Stimulated activated CD4-positive, alpha-beta T cell treated with anti-CD3 and anti-CD28 coated beads, Interleukin-1b, Interleukin-23, amount 100 ng/mL, for 48 hours (primary cell): ENCODE measurements at regions not wholly inside any gene's neighbourhood (a gene's known extent, or its start where the extent isn't known, plus 50 kb on each side); places are given as distances from the start of the nearest gene placed in this dataset.
"Not testable (repeated sequence)": the region's sequence is repeated elsewhere in the genome, so short reads cannot be mapped to it uniquely, and the experiment has no call there.

Source experiments
- DNase-seq: peaks from one replicate; pipeline ENCODE4 v3.0.0-alpha.2; 2020

GRCh38 chr10:84650628-84651027 lies 322.2 kb downstream of the CCSER2 start:
- DNase-seq = not testable (repeated sequence)

DNA sequence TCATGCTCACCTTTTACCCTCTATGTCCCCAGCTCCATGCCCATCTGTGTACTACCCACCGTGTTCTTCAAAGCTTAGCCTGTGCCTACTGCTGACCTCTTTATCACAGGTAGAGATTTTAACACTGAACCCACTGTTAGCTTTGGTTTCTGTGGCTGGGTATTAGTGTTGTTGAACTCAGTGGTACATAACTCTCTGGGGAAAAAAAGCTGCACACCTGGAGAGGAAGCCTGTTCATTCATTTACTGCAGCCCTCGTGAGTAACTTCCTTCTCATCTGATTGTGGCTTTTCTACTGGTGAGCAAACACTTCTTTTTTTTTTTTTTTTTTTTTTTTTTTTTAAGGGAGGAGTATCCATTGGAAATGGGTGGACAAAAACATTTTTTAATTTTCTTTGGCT lies 326.3 kb downstream of the CCSER2 start:
- no peak for DNase-seq

DNA sequence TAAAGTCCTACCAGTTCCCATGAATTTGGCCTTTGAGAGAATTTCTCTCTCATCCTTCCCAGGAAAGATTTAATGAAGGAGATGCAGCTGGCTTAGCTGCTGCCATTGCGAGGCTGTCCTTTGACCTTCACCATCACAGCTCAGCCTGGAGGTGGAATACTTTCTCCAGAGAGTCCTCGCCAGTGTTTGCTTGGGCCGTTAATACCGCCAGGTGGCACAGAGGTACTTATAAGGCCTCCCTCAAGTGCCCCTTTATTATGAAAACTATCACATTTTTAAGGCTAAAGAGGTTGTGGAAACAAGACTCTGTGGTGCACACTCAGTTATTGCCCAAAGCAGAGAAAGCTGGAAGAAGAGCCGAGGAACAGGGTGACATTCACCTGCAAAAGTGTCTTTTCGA lies 330.6 kb downstream of the CCSER2 start:
- no peak for DNase-seq

GRCh38 chr10:84659497-84660439 lies 331.4 kb downstream of the CCSER2 start:
- no peak for DNase-seq

DNA sequence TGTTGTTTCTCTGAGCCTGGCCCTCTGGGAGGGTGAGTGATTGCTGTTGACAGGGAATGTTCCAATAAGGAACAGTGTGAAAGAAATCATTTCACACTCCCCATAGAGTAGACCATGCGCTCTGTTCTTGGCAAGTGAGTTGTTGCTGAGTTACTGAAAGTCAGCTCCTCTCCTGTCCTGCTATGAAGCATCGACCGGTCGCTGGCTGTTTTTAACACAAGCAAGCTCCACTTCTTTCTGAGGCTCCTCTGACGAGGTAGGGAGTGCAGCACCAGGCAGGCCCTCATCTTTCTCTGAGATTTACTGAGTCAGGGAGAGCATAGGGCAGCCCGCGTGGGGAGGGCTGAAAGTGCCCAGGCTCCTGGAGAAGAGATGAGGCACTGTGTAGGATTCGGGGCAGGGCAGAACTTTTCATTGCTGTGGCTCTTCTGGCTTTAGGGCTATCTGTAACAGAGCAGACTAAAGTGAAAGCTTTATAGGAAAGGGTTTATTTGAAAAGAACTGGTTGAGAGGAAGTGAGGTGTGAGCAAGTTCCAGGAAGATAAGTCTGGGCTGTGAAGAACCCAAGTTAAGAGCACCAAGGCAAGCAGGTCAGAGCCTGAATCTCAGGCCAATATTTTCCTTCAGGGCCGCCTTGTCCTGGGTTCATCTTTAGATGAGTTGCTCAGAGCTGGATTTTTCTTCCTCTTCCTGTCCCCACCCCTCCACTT lies 332.2 kb downstream of the CCSER2 start:
- DNase-seq = no peak

DNA sequence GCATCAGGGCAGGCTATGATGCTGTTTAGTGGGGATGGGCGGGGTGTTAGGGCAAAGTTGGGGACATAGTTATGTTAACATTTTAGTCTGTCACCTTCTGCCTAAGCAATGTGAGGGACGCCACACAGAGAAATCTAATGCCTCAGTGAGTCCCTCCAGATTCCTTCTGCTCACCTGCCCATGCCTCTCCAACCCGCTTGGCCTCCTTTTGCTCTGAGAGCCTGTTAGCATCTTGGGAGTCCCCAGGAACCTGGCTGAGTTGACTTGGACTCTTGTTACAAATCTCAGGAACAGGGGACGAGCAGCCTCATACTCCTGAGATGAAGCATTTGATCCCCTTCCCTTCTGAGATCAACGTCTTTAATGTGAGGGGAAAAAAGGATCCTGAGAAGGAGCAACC lies 336.8 kb downstream of the CCSER2 start:
- no peak for DNase-seq

DNA sequence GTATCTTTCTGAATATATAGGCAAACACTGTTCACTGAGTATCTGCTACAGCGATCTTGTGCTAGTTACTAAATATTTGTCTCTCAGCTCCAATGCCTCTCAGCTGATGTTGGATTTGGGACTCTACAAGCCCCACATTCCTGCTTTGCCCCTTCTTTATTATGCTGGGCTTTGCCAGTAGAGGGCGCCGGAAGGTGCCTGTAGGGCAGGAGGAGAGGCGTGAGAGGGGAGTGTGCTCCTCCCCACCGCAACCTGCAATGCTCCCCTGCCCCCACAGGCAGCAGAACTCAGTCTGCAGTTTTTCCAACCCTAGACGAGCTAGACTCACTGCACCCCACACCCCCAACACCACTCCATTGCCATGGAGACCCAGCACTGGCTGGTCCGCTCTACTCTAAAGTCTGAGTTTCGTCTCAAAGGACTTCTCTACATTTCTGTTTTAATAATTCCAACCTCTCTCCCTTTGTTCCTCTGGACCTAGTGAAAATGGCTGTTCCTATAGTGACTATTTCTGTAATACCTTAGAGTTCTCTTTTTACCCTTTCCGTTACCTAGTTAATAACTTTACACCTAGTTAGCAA lies 337.6 kb downstream of the CCSER2 start:
- peak; percentile 11 for DNase-seq

DNA sequence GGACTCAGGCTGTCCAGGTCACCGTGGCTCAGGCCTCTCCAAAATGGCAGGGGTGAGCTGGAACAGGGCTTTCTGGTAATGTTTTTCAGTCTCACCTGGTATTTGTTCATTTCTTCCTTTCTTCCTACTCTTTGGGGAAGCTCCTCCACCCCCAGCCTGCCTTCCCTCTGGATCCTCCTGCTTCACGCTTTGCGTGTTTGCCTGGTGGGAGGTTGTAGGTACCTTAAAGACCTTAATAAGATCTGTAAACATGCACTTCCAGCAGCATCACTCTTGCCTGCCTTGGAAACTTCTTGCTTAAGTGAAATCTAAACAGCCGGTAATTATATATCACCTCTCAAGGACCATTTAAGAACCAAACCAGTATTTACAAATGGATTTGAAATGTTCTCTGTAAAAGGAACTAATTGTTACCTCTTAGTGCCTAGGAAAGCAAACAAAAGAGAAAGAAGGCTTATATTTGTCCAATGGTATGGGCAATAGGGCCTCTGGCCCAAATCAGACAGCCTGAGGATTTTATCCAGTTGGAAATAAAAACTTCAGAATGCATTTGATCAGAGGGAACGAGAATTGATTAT lies 339.9 kb downstream of the CCSER2 start:
- no peak for DNase-seq

DNA sequence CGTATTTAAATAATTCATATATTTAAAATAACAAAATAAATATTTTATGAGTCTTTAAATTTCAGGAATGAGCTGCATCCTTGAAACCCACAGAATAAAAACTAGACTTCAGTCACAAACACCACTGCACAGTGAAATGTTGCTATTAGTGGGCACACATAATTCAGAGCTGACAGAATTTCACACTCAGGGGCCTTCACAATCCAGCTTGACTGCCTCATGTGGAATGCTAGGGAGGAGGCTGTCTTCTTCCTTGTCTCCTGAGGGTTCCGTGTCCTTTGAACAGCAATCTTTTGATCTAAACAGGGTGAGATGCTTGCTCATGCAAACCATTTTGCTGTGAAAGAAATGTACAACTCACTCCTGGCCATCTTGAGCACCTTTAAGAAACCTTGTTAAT lies 346.7 kb downstream of the CCSER2 start:
- no peak for DNase-seq

- DNase-seq = no peak
Measured at GRCh38 chr10:84676536-84676935, 348.1 kb downstream of the CCSER2 start.

GRCh38 chr10:84681781-84682180 lies 353.4 kb downstream of the CCSER2 start:
- no peak for DNase-seq

DNA sequence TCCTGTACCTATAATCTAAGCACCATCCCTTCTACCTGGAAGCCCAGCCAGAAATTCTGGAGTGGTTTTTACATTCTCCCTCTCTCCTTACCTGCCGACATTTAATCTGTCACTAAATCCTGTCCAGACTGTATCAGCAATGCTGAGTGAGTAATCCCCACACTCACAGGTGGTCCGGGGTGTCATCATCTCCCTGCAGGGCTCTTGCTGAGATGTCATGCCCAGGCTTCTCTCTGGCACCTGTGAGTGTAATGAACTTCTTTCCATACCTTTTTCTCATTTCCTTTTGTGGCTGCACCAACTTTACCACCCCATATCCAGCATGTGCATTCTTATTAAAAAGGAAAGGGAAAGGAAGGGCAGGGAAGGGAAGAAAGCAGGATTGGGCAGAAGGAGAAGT lies 355.2 kb downstream of the CCSER2 start:
- no peak for DNase-seq

GRCh38 chr10:84683980-84684740 lies 355.8 kb downstream of the CCSER2 start:
- DNase-seq = no peak

- no peak for DNase-seq
Measured at GRCh38 chr10:84685047-84685660, 356.8 kb downstream of the CCSER2 start.

DNA sequence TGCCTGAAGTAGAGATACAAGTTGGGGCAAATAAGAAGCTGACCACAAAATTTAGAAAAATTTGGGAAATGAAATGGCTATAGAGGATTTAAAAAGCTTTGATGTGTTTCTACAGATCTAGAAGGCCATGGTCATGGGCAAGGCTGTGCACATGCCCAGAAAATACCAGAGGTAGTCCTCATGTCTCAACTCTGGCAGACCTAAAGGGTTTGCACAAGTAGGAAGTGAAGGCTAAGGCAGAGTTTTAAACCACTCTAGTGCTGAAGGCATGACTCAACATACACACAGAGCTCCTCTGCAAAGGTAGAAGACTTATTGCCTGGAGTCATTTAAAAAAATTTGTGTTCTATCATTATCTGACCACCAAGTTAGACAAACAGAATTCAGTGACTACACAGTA lies 364.6 kb downstream of the CCSER2 start:
- no peak for DNase-seq

- DNase-seq = no peak
Measured at GRCh38 chr10:84695902-84696301, 367.5 kb downstream of the CCSER2 start.

DNA sequence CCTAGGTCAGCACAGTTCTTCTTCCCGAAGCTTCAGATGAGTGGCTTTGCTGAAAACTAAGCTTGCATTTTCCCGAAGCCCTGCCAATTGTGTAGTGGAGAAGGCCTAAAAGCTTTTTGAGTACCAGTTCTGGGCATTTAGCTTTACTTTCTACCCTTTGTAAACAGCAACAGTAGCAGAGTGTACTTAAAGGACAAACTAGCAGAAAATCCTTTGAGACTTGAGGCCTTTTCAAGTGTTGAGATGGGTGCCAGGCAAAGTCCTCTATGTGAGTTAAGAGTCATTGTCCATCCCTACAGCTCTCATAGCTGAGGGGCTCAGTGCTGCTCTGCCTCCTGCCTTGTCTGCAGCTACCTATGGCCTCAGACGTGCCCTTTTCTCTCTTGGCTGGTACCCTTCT lies 368.2 kb downstream of the CCSER2 start:
- DNase-seq = no peak

DNA sequence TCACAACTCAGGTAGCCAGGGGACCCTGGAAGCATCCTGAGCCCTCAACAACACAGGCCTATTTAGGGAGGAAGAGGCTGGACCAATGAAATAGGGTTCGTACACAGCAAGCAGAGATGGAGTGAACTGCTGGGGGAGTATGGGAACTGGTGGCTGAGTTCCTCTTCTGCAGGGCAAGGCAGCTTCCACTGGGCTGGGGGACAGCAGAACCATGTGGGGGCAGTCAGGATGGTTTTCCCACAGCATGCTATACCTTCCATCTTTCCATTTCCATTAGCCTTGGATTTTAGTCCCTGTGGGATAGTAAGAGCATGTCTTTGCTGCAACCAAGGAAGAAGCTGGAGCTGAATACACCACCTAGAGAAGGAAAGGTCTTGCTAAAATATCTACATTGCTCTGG lies 370.6 kb downstream of the CCSER2 start:
- DNase-seq = no peak

DNA sequence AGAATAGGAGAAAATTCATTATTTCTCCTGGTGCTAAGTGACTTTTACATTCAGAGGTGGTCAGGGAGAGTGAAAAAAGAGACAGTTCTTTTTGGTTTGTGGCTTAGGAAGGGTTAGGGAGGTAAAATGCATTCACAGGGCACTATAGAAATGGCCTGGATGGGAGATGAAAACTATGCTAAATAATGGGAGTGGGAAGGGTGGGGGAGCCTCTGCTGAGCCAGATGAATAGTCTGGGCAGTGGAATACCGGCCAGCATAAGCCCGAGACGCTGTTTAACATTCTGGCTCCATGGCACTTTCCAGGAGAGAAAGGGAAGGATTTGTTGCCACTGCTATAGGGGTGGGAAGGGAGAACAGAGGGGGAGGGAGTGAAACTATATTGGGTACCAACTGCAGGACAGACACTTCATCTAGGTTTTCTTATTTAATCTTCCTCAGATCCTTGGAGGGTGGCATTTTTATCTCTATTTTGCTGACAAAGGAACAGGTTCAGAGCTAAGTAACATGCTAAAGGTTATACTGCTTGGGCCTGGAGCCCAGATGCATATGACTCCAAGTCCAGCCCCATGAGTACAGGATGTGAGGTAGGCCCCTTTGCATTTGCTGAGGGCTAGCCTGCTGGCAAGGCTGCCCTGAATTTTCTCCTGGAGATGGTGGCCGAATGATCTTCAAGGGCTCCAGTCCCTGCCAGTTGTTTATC lies 372.4 kb downstream of the CCSER2 start:
- DNase-seq = no peak

GRCh38 chr10:84701370-84701720 lies 373.0 kb downstream of the CCSER2 start:
- DNase-seq = no peak

GRCh38 chr10:84704101-84704500 lies 375.7 kb downstream of the CCSER2 start:
- no peak for DNase-seq

- no peak for DNase-seq
Measured at GRCh38 chr10:84706431-84706830, 378.0 kb downstream of the CCSER2 start.
